ENCODE measurements at regions not wholly inside any gene's neighbourhood (a gene's known extent, or its start where the extent isn't known, plus 50 kb on each side); places are given as distances from the start of the nearest gene placed in this dataset.

DNA sequence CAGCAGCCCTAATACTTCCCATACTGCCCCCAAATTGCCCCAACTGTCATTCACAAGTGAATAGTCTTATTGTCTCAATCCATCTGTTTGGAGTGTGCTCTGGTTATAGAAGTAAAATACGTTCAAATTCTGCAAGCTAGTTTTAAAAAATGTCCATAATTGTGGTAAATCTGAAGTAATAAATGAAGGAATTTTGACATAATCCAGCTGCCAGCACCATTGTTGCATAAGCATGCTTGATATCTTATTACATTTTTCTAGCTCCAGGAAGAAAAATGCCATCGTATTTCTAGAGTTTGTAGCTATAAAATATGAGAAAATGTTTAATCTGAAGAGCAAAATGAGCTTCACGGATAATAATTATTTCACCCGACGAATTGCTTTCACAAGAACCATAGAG is 664.7 kb downstream of the RFPL4B start:
- H3K4me3 Mint-ChIP-seq, result no peak overlapping the region

More for the DNA sequence above, 664.7 kb downstream of the RFPL4B start:
- ATAC-seq, result no peak
- Mint-ChIP-seq H3K4me1 (peaks cover 7% of the 10 kb centered on the region), H3K27me3 (ENCODE audit: insufficient read depth, low read depth, poor library complexity) (no peaks in the 10 kb centered on the region), H3K9me3 (no peaks in the 10 kb centered on the region), H3K36me3 (ENCODE audit: low read depth) (no peaks in the 10 kb centered on the region), H3K27ac (no peak overlapping the region)
- TF ChIP-seq ZNF114 (CRISPR knock-in tag; IDR thresholded peaks at IDR 0.05) (no peak), CTCF (conservative IDR thresholded peaks at IDR 0.05; ENCODE audit: low read depth in 2 of 2) (no peak), ZNF331 (CRISPR knock-in tag; IDR thresholded peaks at IDR 0.05; ENCODE audit: low read depth) (no peak), REST (IDR thresholded peaks at IDR 0.05; ENCODE audit: unreplicated experiment) (no peak), JUNB (IDR thresholded peaks at IDR 0.05; ENCODE audit: unreplicated experiment) (no peak)
- Histone ChIP-seq H3K79me2 (replicated peaks; ENCODE audit: insufficient read depth) (no peaks in the 10 kb centered on the region), H3K4me2 (no peak overlapping the region), H3K27ac (ENCODE audit: low read depth) (no peak overlapping the region), H3K27me3 (ENCODE audit: insufficient read depth) (no peaks in the 10 kb centered on the region), H3K4me3 (no peak overlapping the region), H3K4me1 (ENCODE audit: insufficient read depth) (no peaks in the 10 kb centered on the region; the same call in 1 of the 2 replicates), H4K20me1 (replicated peaks; ENCODE audit: insufficient read depth) (no peaks in the 10 kb centered on the region), H3F3A (replicated peaks; ENCODE audit: low read depth) (no peaks in the 10 kb centered on the region), H3K9me2 (ENCODE audit: insufficient read depth) (no peaks in the 10 kb centered on the region), H3K36me3 (ENCODE audit: insufficient read depth) (no peaks in the 10 kb centered on the region), H2AFZ (no peak overlapping the region)
- DNase-seq (ENCODE audit: low spot score), result no peak
